Left ventricle myocardium superior (tissue), 1 donor: ENCODE measurements at regions not wholly inside any gene's neighbourhood (a gene's known extent, or its start where the extent isn't known, plus 50 kb on each side); places are given as distances from the start of the nearest gene placed in this dataset.
"Not testable (repeated sequence)": the region's sequence is repeated elsewhere in the genome, so short reads cannot be mapped to it uniquely, and the experiment has no call there.

Experiments used
- ATAC-seq: fragments of 200-7000 bp; cut with Tn5 transposase; one replicate; pipeline ENCODE4 v1.9.1; 2020; ENCODE audit warnings: mild to moderate bottlenecking, moderate library complexity
- DNase-seq: peaks from one replicate; pipeline ENCODE4 v3.0.0-alpha.2; 2020
- intact Hi-C: fragments of 100-400 bp; cut with micrococcal nuclease; formaldehyde crosslinking; loops from one replicate; pipeline ENCODE4 v1.11.0; 2022
- donor health status: DM: no; HTN: yes; CAD: no; lungs with severe emphysema.

GRCh38 chr2:34533585-34534183 lies 934.6 kb upstream of the FAM98A start:
- ATAC-seq: no peak
- intact Hi-C loops: no loop called here
- DNase-seq: no peak

GRCh38 chr2:34529965-34530364 lies 930.9 kb upstream of the FAM98A start:
- no peak for ATAC-seq
- DNase-seq: no peak
- intact Hi-C loops: no loop called here

- ATAC-seq (no peak), DNase-seq (no peak)
- intact Hi-C loops: no loop called here
These were observed 924.9 kb upstream of the FAM98A start for GRCh38 chr2:34523958-34524514.

GRCh38 chr2:34519659-34520058 lies 920.6 kb upstream of the FAM98A start:
- no peak for ATAC-seq
- no peak for DNase-seq
- intact Hi-C loops: no loop called here

GRCh38 chr2:34498561-34498960 lies 899.5 kb upstream of the FAM98A start:
- DNase-seq (no peak), ATAC-seq (no peak)
- intact Hi-C loops: no loop called here

- intact Hi-C loops, ATAC-seq, DNase-seq: not testable (repeated sequence)
These were observed 895.1 kb upstream of the FAM98A start for GRCh38 chr2:34494192-34494591.

- intact Hi-C loops: no loop called here
- ATAC-seq: no peak
- no peak for DNase-seq
These were observed 893.7 kb upstream of the FAM98A start for GRCh38 chr2:34492561-34493455.

GRCh38 chr2:34486965-34487364 lies 887.9 kb upstream of the FAM98A start:
- ATAC-seq: no peak
- intact Hi-C loops: no loop called here
- DNase-seq: no peak

GRCh38 chr2:34481542-34481941 lies 882.4 kb upstream of the FAM98A start:
- intact Hi-C loops: no loop called here
- ATAC-seq (no peak), DNase-seq (no peak)

- ATAC-seq (no peak), DNase-seq (no peak)
- intact Hi-C loops: no loop called here
These were observed 881.3 kb upstream of the FAM98A start for GRCh38 chr2:34480366-34480765.

GRCh38 chr2:34475156-34475555 lies 876.1 kb upstream of the FAM98A start:
- DNase-seq (no peak), ATAC-seq (no peak)
- intact Hi-C loops: no loop called here

GRCh38 chr2:34474646-34475045 lies 875.5 kb upstream of the FAM98A start:
- DNase-seq: no peak
- no peak for ATAC-seq
- intact Hi-C loops: no loop called here

GRCh38 chr2:34447097-34447496 lies 848.0 kb upstream of the FAM98A start:
- intact Hi-C loops: no loop called here
- ATAC-seq (no peak), DNase-seq (no peak)

- no peak for ATAC-seq
- intact Hi-C loops: no loop called here
These were observed 824.2 kb upstream of the FAM98A start for GRCh38 chr2:34423301-34423700.

GRCh38 chr2:34419856-34420255 lies 820.8 kb upstream of the FAM98A start:
- DNase-seq: no peak
- intact Hi-C loops: no loop called here
- no peak for ATAC-seq

More at GRCh38 chr2:34423301-34423700, 824.2 kb upstream of the FAM98A start:
- no peak for DNase-seq

GRCh38 chr2:34416856-34417255 lies 817.8 kb upstream of the FAM98A start:
- DNase-seq (no peak), ATAC-seq (no peak)
- intact Hi-C loops: no loop called here

- intact Hi-C loops: no loop called here
- no peak for ATAC-seq
These were observed 815.8 kb upstream of the FAM98A start for GRCh38 chr2:34414856-34415255.

GRCh38 chr2:34408100-34408499 lies 809.0 kb upstream of the FAM98A start:
- intact Hi-C loops: no loop called here
- DNase-seq (no peak), ATAC-seq (no peak)

More at GRCh38 chr2:34414856-34415255, 815.8 kb upstream of the FAM98A start:
- DNase-seq: no peak

GRCh38 chr2:34403512-34403911 lies 804.4 kb upstream of the FAM98A start:
- ATAC-seq: no peak
- no peak for DNase-seq
- intact Hi-C loops: no loop called here

- intact Hi-C loops: no loop called here
- no peak for DNase-seq
- ATAC-seq: no peak
These were observed 803.3 kb upstream of the FAM98A start for GRCh38 chr2:34402376-34402775.
